Fibroblast of mammary gland (primary cell): ENCODE measurements at regions not wholly inside any gene's neighbourhood (a gene's known extent, or its start where the extent isn't known, plus 50 kb on each side); places are given as distances from the start of the nearest gene placed in this dataset.
A peak's percentile ranks its signal among the peaks of the same experiment; 100 is the strongest.

Experiments used
- DNase-seq: peaks from one replicate; pipeline ENCODE4 v3.0.0-alpha.2; 2010; ENCODE audit warnings: low read depth
- H3K4me3 ChIP-seq: 2 replicates; pipeline ENCODE4 v1.5.1; 2011; ENCODE audit warnings: low read depth, mild to moderate bottlenecking, low read length, moderate library complexity; ENCODE audit not compliant: control insufficient read depth
- TF ChIP-seq, protein P1 (sequence below): conservative IDR thresholded peaks from 2 replicates; pipeline ENCODE4 v1.5.1; 2011; ENCODE audit warnings: low read depth, low read length, inconsistent platforms; ENCODE audit not compliant: control insufficient read depth, insufficient read depth

DNA sequence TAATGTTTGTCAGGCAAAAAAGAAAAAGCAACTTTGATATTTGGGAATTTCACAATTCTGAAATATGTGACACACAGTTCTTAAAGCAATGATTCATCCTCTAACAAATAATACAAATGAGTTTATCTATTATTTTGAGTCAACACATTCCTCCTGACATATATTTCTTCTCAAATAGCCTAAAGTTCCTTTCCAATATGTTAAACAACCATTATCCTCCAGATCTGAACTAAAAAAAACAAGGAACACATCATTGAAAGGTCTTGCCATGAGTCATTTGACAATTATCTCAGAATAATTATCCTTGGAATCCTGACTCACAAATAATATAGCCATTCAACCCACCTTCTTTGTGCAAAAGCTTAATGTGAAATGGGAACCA, 208.7 kb upstream of the CDIN1 start:
- DNase-seq = peak; percentile 93
- H3K4me3 ChIP-seq = no peak overlapping the region
- TF ChIP-seq, protein P1, sequence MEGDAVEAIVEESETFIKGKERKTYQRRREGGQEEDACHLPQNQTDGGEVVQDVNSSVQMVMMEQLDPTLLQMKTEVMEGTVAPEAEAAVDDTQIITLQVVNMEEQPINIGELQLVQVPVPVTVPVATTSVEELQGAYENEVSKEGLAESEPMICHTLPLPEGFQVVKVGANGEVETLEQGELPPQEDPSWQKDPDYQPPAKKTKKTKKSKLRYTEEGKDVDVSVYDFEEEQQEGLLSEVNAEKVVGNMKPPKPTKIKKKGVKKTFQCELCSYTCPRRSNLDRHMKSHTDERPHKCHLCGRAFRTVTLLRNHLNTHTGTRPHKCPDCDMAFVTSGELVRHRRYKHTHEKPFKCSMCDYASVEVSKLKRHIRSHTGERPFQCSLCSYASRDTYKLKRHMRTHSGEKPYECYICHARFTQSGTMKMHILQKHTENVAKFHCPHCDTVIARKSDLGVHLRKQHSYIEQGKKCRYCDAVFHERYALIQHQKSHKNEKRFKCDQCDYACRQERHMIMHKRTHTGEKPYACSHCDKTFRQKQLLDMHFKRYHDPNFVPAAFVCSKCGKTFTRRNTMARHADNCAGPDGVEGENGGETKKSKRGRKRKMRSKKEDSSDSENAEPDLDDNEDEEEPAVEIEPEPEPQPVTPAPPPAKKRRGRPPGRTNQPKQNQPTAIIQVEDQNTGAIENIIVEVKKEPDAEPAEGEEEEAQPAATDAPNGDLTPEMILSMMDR = no peak

DNA sequence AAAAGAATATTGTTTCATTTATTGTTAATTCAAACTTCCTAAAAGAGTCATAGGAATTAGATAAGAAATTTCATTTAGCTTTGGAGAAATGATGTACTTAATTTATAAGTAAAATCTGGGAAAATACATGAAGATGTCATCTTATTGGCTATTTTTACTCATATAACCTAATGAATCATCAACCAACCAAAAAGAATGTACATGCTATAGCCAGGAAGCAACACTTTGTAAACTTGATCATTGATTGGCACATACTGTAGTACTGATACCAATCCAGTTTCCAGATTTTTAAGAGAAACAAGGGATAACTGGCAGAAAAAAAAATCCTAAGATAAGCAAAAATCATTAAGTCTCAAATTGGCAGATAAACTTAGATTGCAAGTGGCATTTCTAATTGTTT, 207.9 kb upstream of the CDIN1 start:
- H3K4me3 ChIP-seq = no peak overlapping the region
- TF ChIP-seq, protein P1 = no peak
- DNase-seq = peak; percentile 66

DNA sequence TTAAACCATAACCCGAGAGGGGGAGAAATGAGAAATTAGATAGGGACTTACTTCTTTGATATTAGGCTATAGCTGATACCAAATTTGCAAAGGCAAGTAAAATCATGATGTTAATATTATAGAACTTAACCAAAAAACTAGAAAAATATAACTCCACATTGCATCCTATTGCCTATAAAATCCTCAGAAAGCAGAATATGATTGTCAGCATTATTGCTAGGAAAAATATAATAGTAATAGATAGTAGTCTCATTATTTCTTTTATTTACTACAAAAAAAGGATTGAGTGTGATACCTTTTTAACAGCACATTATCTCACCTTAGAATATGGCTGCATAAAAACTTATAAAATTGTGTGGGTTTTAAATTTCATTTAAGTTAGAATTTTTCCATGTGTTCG, 206.5 kb upstream of the CDIN1 start:
- no peak overlapping the region for H3K4me3 ChIP-seq
- TF ChIP-seq, protein P1 = no peak
- no peak for DNase-seq

DNA sequence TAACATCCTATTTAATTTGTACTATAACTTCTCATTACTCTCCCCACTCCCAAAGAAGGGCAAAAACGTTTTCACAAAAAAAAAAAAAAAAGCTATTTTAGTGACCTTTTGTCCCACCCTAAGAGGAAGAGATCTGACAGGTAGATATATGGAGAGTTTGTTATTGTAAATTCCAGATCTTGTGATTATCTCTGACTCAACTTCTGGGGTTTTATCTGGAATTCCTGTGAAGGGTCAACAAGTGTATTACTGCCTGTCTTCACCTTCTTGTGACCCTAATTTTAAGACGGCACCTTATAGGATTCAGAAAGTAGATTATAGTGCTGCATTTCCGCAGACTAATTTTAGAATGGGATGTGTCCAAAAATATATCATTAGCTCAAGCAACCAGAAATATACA, 205.9 kb upstream of the CDIN1 start:
- TF ChIP-seq, protein P1 = no peak
- DNase-seq = peak; percentile 73

DNA sequence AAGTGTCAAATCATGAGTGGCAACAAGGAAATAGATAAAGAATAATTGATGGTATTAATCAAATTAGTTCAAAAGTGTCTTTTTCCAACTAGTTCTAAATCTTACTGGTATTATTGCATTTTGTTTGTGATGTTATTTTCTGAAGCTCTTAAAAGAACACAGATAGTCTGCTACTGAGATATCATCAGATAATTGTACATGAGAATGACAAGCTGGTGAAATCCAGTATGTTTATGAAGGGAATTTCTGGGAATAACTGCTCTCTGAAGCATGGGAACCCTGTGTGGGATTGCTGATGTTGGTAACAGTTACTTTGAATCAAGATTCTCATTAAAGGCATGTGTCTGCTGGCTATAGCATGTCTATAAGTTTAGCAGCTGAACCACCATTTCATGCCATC, 190.3 kb upstream of the CDIN1 start:
- H3K4me3 ChIP-seq = no peak overlapping the region
- TF ChIP-seq, protein P1 = no peak
- DNase-seq = no peak

More for the DNA sequence above, 205.9 kb upstream of the CDIN1 start:
- no peak overlapping the region for H3K4me3 ChIP-seq

DNA sequence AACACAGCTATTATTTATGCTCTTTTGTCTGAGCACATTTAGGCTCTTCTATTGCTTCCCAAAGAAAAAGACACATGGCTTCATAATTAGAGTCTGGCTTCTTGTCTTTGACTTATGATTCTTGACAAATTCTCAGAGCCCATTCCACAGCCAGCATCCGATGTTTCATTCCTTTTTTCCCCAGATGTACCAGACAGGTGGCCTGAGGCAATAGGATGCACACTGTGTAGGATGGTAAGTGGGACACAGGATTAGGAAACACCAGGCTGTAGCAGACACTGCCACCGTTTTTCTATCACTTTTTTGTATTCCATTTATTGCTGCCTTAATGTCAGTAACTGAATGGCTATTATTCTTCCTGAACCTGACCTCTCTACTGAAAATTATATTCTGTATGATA, 188.9 kb upstream of the CDIN1 start:
- no peak for DNase-seq
- no peak overlapping the region for H3K4me3 ChIP-seq
- TF ChIP-seq, protein P1 = no peak

DNA sequence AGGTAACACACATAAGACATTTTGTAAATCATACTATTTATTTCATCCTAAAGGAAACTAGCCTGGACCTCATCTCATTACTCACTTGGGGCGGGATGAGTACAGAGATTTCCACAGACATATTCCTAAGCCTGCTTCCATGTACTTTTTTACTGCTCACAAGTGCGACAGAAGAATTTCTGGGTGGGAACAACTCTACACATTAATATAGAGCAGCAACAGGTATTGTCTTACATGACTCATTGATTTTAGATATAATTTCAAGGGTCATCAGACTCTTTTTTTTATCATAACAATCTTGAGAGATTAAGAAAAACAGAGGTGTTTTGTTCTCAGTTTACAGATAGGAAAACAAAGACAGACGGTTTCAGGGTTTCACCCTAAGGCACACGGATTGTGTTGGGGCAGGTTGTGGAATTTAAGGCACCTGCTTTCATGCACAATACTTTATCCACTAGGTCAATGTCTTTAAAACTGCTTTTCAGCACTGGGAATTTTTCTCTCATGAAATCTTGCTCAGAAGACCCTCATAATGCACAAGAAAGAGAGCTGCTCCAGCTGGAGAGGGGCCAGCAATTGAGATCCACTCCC, 186.7 kb upstream of the CDIN1 start:
- TF ChIP-seq, protein P1 = no peak
- no peak for DNase-seq
- no peak overlapping the region for H3K4me3 ChIP-seq
